ENCODE measurements at regions not wholly inside any gene's neighbourhood (a gene's known extent, or its start where the extent isn't known, plus 50 kb on each side); places are given as distances from the start of the nearest gene placed in this dataset.

- intact Hi-C loops (cut with DNase I; ENCODE audit: low total_unique reads) = no loop called here
- WGBS, 2 donors = 43 to 44% methylated on average over 3 of the region's 3 CpGs
- no peak for DNase-seq (ENCODE audit: low spot score in 2 of 2)
- TF ChIP-seq POLR2A (IDR thresholded peaks at IDR 0.05) (no peak), CTCF (IDR thresholded peaks at IDR 0.05) (no peak)
- no peak overlapping the region for H3K4me3 ChIP-seq (ENCODE audit: low read depth, poor library complexity, severe bottlenecking)
Observed at GRCh38 chr3:106560451-106560966, 691.7 kb upstream of the CBLB start.

GRCh38 chr3:106566277-106566676, 697.5 kb upstream of the CBLB start:
- TF ChIP-seq CTCF (IDR thresholded peaks at IDR 0.05) (no peak), POLR2A (IDR thresholded peaks at IDR 0.05) (no peak)
- no peak overlapping the region for H3K4me3 ChIP-seq (ENCODE audit: low read depth, poor library complexity, severe bottlenecking)
- WGBS, 2 donors = 38 to 49% methylated on average over 4 of the region's 4 CpGs
- no peak for DNase-seq (ENCODE audit: low spot score in 2 of 2)
- intact Hi-C loops (cut with DNase I; ENCODE audit: low total_unique reads) = no loop called here

- H3K4me3 ChIP-seq (ENCODE audit: low read depth, poor library complexity, severe bottlenecking) = no peak overlapping the region
- intact Hi-C loops (cut with DNase I; ENCODE audit: low total_unique reads) = no loop called here
- WGBS, 2 donors = 85 to 87% methylated on average over 1 of the region's 1 CpG
- no peak for DNase-seq (ENCODE audit: low spot score in 2 of 2)
- TF ChIP-seq CTCF (IDR thresholded peaks at IDR 0.05) (no peak), POLR2A (IDR thresholded peaks at IDR 0.05) (no peak)
Observed at GRCh38 chr3:106570426-106570825, 701.6 kb upstream of the CBLB start.

- WGBS, 2 donors = 71 to 74% methylated on average over 3 of the region's 3 CpGs
- TF ChIP-seq POLR2A (IDR thresholded peaks at IDR 0.05) = no peak
- H3K4me3 ChIP-seq (ENCODE audit: low read depth, poor library complexity, severe bottlenecking) = no peak overlapping the region
- intact Hi-C loops (cut with DNase I; ENCODE audit: low total_unique reads) = no loop called here
- no peak for DNase-seq (ENCODE audit: low spot score in 2 of 2)
Observed at GRCh38 chr3:106573605-106574004, 704.8 kb upstream of the CBLB start.

DNA sequence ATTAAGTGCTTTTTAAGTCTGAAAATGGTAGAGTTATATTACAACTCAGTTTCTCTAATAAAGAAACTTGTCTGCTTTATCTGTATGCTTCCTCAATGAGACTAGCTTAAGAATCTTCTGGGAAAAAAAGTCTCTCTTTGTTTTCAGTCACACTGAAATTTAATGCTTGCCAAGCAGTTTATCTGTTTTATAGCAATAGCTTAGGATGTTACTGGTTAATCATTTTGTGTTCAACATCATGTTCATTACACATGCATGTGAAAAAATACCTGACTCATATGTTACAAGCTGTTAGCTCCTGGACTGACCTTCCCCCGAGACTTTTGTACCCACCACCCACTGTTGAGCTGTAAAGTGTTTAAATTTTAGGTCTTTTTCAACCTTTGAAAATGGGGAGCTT, 706.2 kb upstream of the CBLB start:
- intact Hi-C loops (cut with DNase I; ENCODE audit: low total_unique reads) = no loop called here
- 94 to 95% methylated on average over 1 of the region's 1 CpG for WGBS, 2 donors
- DNase-seq (ENCODE audit: low spot score in 2 of 2) = no peak
- TF ChIP-seq CTCF (IDR thresholded peaks at IDR 0.05) (no peak), POLR2A (IDR thresholded peaks at IDR 0.05) (no peak)
- H3K4me3 ChIP-seq (ENCODE audit: low read depth, poor library complexity, severe bottlenecking) = no peak overlapping the region

DNA sequence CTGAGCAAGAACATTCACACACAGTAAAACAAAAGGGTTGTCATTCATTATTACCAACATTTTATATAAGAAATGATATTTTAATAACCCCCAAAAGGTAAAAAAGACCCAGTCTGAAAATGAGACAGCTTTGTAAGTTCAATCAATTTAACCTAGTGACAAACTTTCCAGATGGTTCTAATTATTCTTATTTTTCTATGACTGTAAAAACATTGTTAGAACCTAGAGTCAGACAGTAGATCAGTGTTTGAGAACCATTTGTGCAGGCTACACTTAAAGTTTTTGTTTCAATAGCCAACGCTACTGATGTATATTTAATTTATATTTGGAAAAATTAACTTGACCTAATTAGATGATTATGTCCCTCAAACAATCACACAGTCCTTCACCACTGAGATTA, 708.4 kb upstream of the CBLB start:
- intact Hi-C loops (cut with DNase I; ENCODE audit: low total_unique reads) = no loop called here
- no peak for DNase-seq (ENCODE audit: low spot score in 2 of 2)
- WGBS, 2 donors = 76% methylated on average over 1 of the region's 1 CpG
- H3K4me3 ChIP-seq (ENCODE audit: low read depth, poor library complexity, severe bottlenecking) = no peak overlapping the region
- no peak for TF ChIP-seq POLR2A (IDR thresholded peaks at IDR 0.05)
- TF ChIP-seq CTCF (IDR thresholded peaks at IDR 0.05) = no peak
